Effector memory CD4-positive, alpha-beta T cell (primary cell): ENCODE measurements at regions not wholly inside any gene's neighbourhood (a gene's known extent, or its start where the extent isn't known, plus 50 kb on each side); places are given as distances from the start of the nearest gene placed in this dataset.

Source experiments
- DNase-seq, 3 donors: peaks; one replicate each; pipeline ENCODE4 v3.0.0-alpha.2; 2020
- H3K27ac ChIP-seq: 2 replicates; pipeline ENCODE4 v1.7.0; 2013; ENCODE audit warnings: mild to moderate bottlenecking, low read length, moderate library complexity; ENCODE audit not compliant: insufficient read depth, poor library complexity, severe bottlenecking
- H3K27me3 ChIP-seq: replicated peaks from 2 replicates; pipeline ENCODE4 v1.7.0; 2013; ENCODE audit warnings: mild to moderate bottlenecking, low read length; ENCODE audit not compliant: insufficient read depth, control insufficient read depth, poor library complexity, severe bottlenecking
- H3K36me3 ChIP-seq: 2 replicates; pipeline ENCODE4 v1.7.0; 2013; ENCODE audit warnings: mild to moderate bottlenecking, low read length, moderate library complexity; ENCODE audit not compliant: control insufficient read depth, insufficient read depth
- H3K4me1 ChIP-seq: 2 replicates; pipeline ENCODE4 v1.7.0; 2013; ENCODE audit warnings: low read length, mild to moderate bottlenecking; ENCODE audit not compliant: control insufficient read depth, insufficient read depth, poor library complexity, severe bottlenecking
- H3K4me3 ChIP-seq: 2 replicates; pipeline ENCODE4 v1.7.0; 2013; ENCODE audit warnings: low read length, low read depth, mild to moderate bottlenecking; ENCODE audit not compliant: insufficient read depth, poor library complexity, severe bottlenecking
- H3K9me3 ChIP-seq: 2 replicates; pipeline ENCODE4 v1.7.0; 2013; ENCODE audit warnings: mild to moderate bottlenecking, low read length, moderate library complexity; ENCODE audit not compliant: control insufficient read depth

DNA sequence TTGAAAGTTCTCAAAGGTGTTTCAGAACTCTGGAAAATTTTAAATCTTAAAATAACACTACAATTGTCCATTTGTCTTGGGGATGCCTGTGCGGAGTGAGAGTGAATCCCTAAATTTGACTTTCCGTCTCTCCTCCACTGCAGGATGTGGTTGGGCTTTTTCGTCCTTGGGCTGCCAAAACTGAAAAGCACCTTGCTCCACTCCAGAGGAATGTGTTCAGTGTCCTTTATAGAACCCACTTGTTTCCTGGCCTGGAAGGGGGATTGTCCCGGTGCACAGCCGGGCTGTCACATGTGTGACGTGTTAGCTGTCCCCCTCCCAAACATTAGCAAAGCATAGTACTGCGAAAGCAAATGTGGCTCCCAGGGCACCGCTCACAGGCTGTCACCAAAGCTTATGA lies 69.6 kb upstream of the ATP10A start:
- no peak for DNase-seq
- H3K27me3 ChIP-seq, result no peaks in the 10 kb centered on the region
- H3K4me3 ChIP-seq, result no peak overlapping the region
- H3K36me3 ChIP-seq, result no peaks in the 10 kb centered on the region
- H3K4me1 ChIP-seq, result no peaks in the 10 kb centered on the region
- H3K9me3 ChIP-seq, result no peaks in the 10 kb centered on the region
- no peak overlapping the region for H3K27ac ChIP-seq

DNA sequence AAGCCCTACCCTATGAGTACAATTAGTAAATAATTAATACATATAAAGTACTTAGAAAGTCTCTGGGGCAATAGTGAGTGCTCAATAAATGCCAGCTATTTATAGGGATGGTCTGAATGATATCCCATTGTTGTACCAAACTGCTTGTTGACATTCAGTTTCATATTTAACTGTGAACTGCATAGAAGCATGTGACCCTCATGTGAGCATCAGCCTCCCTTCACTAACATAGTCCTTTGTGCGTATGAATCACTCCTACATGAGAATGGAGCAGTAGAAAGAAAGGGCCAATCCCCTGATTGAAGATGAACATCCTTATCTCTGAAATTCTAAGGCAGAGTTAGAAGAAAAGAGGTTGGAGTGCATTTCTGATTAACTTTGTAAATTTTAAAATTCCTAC lies 68.7 kb upstream of the ATP10A start:
- Histone ChIP-seq H3K36me3 (no peaks in the 10 kb centered on the region), H3K9me3 (no peaks in the 10 kb centered on the region), H3K27me3 (no peaks in the 10 kb centered on the region)

DNA sequence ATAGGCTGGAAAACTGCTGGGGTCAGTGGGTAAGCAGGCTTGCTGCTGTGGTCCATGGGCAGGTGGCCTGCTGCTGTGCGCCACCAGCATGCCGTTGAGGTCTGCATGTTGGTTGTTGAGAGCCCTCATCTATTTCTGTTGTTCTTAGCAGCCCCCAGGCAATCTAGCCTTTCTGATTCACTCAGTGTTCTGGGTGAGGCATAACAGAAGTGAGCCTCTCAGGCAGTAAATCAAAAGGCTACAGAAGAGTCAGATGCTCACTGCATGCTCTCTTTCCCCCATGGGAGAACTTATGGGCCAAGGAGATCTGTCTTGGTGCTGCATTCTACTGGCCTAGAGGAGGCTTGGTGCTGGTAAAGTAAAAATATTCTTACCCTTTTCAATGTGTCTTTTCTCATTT lies 67.8 kb upstream of the ATP10A start:
- Histone ChIP-seq H3K27me3 (no peaks in the 10 kb centered on the region), H3K4me3 (no peak overlapping the region), H3K9me3 (no peaks in the 10 kb centered on the region), H3K4me1 (no peaks in the 10 kb centered on the region), H3K36me3 (no peaks in the 10 kb centered on the region), H3K27ac (no peak overlapping the region)
- no peak for DNase-seq

More for the DNA sequence above, 68.7 kb upstream of the ATP10A start:
- DNase-seq, result no peak
- no peak overlapping the region for H3K4me3 ChIP-seq
- no peaks in the 10 kb centered on the region for H3K4me1 ChIP-seq
- no peak overlapping the region for H3K27ac ChIP-seq
